Bronchial epithelial cell (primary cell): ENCODE measurements at regions not wholly inside any gene's neighbourhood (a gene's known extent, or its start where the extent isn't known, plus 50 kb on each side); places are given as distances from the start of the nearest gene placed in this dataset.

Experiments
- DNase-seq: peaks from one replicate; pipeline ENCODE4 v3.0.0-alpha.2; 2010; ENCODE audit warnings: low read depth
- FAIRE-seq: peaks from 2 replicates; lab custom pipeline; 2011; peaks lifted over from hg19 to GRCh38; lab: Jason Lieb, UNC
- H3K27me3 ChIP-seq: 2 replicates; pipeline ENCODE4 v1.5.1; 2011; ENCODE audit warnings: low read length; ENCODE audit not compliant: control insufficient read depth, insufficient read depth
- H3K36me3 ChIP-seq: 2 replicates; pipeline ENCODE4 v1.5.1; 2011; ENCODE audit warnings: low read length; ENCODE audit not compliant: control insufficient read depth, insufficient read depth
- H3K4me3 ChIP-seq: 2 replicates; pipeline ENCODE4 v1.5.1; 2011; ENCODE audit warnings: mild to moderate bottlenecking, low read depth, low read length, control low read depth
- TF ChIP-seq, protein P1 (sequence below): IDR thresholded peaks from 2 replicates; pipeline ENCODE4 v1.5.1; 2011; ENCODE audit warnings: mild to moderate bottlenecking, moderate library complexity, low read length, control low read depth, inconsistent platforms; ENCODE audit not compliant: insufficient read depth, severe bottlenecking

DNA sequence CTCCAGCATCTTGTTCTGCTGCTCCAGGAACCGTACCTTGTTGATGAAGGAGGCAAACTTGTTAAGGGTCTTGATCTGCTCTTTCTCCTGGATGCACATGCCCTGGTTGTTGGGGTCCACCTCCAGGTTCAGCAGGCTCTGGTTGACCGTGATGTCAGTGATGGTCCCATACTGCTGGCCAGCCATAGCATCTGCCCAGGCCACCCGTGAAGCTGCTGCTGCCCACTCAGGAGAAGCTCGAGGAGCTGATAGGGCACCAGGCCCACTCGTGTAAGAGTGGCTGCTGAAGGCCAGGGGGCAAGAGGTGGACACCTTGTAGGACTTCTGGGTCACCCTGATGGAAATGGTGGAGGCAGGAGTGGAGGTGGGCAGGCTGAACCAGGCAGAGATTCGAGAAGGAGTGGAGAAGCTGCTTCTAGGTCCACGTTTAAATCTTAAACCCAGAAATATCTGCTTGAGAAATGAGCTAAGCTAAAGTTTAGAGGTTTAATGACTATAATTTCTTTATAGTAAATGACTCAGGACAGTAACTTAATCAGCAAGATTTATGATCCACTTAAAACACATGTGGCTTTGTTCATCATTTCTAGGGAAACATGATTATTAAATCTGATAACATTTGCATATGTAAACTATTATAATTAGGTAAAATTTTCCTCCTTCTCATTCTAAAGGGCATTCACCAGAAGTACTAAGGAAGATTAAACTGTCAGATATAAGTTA, 358.7 kb upstream of the SETBP1 start:
- H3K36me3 ChIP-seq, result no peaks in the 10 kb centered on the region
- H3K27me3 ChIP-seq, result no peaks in the 10 kb centered on the region
- no peak overlapping the region for H3K4me3 ChIP-seq
- TF ChIP-seq, protein P1, sequence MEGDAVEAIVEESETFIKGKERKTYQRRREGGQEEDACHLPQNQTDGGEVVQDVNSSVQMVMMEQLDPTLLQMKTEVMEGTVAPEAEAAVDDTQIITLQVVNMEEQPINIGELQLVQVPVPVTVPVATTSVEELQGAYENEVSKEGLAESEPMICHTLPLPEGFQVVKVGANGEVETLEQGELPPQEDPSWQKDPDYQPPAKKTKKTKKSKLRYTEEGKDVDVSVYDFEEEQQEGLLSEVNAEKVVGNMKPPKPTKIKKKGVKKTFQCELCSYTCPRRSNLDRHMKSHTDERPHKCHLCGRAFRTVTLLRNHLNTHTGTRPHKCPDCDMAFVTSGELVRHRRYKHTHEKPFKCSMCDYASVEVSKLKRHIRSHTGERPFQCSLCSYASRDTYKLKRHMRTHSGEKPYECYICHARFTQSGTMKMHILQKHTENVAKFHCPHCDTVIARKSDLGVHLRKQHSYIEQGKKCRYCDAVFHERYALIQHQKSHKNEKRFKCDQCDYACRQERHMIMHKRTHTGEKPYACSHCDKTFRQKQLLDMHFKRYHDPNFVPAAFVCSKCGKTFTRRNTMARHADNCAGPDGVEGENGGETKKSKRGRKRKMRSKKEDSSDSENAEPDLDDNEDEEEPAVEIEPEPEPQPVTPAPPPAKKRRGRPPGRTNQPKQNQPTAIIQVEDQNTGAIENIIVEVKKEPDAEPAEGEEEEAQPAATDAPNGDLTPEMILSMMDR, result no peak
- FAIRE-seq (no peak), DNase-seq (no peak)

DNA sequence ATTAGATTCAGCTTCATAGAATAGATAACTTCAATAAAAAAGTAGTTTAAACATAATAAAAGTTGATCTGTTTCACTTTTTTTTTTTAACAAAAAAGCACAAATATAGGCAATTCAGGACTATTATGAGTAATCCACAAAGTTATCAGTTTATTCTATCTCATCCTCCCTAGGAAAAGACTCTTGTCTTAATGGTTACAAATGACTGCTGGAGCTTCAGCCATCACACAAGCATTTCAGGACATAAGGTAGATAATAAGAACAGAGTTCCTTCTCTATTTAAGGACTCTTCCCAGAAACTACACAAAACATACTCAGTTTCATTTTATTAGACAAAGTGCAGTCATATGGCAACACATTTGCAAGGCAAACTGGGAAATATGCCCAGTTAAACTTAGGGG, 357.6 kb upstream of the SETBP1 start:
- Histone ChIP-seq H3K4me3 (no peak overlapping the region), H3K36me3 (no peaks in the 10 kb centered on the region), H3K27me3 (no peaks in the 10 kb centered on the region)
- no peak for DNase-seq
- TF ChIP-seq, protein P1, result no peak
- FAIRE-seq, result no peak

DNA sequence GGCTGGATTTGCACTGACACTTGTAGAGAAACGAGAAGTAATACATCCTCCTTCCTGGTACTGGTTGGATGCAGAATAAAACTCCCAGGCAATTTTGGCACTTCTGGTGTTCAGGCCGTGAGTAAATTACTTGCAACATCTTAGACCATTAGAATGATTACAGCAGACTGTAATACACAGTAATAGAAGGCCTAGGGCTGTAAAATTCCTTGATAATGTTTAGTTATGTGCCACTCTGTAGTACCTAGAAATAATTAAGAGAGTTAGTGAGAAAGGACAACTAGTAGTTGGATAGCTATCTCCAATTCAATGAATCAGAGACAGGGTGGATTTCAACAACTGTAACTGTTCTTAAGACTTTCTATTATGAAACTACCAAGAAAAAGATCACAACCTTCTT, 356.3 kb upstream of the SETBP1 start:
- H3K27me3 ChIP-seq, result no peaks in the 10 kb centered on the region
- H3K36me3 ChIP-seq, result no peaks in the 10 kb centered on the region
- DNase-seq (no peak), FAIRE-seq (no peak)
- TF ChIP-seq, protein P1, result no peak
- no peak overlapping the region for H3K4me3 ChIP-seq

DNA sequence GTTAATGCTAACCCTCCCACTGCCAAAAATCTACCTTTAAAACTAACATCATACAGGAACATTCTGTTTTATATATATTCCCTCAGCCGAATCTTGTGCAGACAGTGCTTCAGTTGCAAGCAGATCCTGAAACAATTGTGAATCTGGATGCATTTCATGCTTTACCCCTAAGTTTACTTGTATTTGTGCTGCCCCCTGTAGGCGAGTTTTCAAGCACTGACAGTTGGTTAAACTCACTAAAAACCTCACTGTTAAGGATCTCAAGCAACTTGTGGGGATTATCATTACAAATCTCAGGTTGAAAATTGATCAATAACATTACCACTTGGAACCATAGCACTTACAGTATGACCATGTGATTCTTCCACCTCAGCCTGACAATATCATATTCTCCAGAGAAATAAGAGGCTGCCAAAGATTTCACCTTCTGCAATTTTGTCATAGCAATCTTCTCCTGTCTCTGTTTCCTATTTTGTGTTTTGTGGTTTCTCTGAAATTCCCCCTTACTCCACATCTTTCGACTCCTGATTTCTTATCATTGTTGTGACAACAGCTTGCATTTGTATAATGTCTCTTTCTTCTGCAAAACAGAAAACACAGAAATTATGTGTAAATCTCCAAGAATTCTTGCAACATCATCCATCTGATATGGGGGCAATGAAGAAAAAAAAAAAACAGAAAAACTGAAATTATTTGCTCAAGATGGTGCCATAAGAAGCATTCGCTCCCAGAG, 354.6 kb upstream of the SETBP1 start:
- FAIRE-seq, result peak; percentile 18
- peak; percentile 62 for DNase-seq
- TF ChIP-seq, protein P1, result peak; percentile 62
- Histone ChIP-seq H3K4me3 (no peak overlapping the region), H3K27me3 (no peaks in the 10 kb centered on the region), H3K36me3 (no peaks in the 10 kb centered on the region)

DNA sequence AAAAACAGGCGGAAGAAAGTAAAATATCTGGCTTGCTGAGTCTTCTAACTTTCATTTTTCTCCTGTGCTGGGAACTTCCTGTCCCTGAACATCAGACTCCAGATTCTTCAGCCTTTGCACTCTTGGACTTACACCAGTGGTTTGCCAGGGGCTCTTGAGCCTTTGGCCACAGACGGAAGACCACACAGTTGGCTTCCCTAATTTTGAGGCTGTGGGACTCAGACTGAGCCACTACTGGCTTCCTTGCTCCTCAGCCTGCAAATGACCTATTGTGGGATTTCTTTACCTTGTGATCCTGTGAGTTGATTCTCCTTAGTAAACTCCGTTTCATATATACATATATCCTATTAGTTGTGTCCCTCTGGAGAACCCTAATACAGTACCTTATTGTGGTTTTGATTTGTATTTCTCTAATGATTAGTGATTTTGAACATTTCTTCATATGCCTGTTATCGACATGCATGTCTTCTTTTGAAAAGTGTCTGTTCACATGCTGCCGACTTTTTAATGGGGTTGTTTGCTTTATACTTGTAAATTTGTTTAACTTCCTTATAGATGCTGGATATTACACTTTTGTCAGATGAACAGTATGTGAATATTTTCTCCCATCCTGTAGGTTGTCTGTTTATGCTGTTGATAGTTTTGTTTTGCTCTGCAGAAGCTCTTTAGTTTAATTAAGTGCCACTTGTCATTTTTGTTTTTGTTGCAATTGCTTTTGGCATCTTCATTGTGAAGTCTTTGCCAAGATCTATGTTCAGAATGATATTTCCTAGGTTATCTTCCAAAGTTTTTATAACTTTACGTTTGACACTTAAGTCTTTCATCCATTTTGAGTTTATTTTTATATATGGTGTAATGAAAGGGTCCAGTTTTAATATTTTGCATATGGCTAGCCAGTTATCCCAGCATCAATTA, 348.8 kb upstream of the SETBP1 start:
- H3K4me3 ChIP-seq, result no peak overlapping the region
- FAIRE-seq, result no peak
- H3K36me3 ChIP-seq, result no peaks in the 10 kb centered on the region
- H3K27me3 ChIP-seq, result no peaks in the 10 kb centered on the region
- DNase-seq, result no peak
- TF ChIP-seq, protein P1, result no peak
